GM21717 (cell line): ENCODE measurements at regions not wholly inside any gene's neighbourhood (a gene's known extent, or its start where the extent isn't known, plus 50 kb on each side); places are given as distances from the start of the nearest gene placed in this dataset.
"Not testable (repeated sequence)": the region's sequence is repeated elsewhere in the genome, so short reads cannot be mapped to it uniquely, and the experiment has no call there.

Experiments
- ATAC-seq: cut with Tn5 transposase; IDR thresholded peaks from one replicate; pipeline ENCODE4 v1.9.1; 2021; ENCODE audit warnings: mild to moderate bottlenecking, moderate library complexity; ENCODE audit not compliant: unreplicated experiment

DNA sequence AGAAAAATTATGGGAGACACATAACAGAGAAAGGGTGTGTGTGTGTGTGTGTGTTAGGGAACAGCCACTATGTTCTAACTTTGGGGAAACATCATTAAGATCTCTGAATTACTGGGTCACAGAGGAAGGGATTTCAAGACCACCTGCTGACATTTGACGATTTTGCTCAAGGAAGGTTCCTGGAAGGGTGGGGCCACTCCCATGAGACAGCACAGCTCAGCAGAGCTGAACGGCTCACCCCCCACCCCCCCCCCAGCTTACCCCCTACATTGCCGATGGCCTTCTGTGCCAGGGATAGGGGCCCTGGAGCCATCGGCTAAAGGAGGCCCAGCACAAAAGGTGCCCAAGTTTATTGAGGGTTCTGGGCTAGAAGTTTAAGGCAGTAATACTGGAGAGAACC, 122.4 kb downstream of the NPIPB11 start:
- not testable (repeated sequence) for ATAC-seq

DNA sequence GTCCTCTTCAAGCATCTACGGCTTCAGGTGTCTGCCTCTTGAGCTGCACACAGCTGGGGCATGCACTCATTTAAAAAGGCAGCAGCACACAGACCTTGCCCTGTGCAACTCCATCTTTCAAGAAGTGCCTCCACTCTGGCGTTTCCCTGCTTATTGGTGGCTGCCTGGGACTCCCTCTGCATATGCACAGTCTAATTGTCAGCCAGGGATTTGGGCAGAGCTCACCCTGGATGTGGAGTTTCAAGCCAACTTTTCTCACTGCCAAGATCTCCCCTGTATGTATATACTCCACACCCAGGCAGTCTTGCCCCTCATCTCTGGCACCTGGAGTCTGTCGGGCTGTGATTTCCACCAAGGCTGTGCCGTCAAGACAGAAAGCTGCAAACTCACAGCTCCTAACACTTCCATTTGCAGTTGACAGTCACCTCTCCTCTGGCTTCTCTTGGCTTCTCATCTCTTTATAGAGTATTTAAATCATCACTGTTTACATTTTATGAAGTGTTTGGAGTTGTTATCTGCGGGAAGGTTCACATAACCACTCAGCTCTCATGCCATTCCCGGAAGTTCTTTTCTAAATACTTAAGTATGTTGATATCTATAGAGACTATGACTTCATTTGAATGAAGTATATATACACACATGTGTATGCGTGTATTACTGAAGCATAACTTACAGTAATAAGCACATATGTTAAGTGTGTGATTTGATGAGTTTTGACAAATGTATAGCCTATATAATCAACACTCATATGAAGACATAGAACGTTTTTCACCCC, 128.2 kb downstream of the NPIPB11 start:
- not testable (repeated sequence) for ATAC-seq

- not testable (repeated sequence) for ATAC-seq
These were observed 130.1 kb downstream of the NPIPB11 start for GRCh38 chr16:29276446-29276845.

GRCh38 chr16:29274055-29275035, 132.2 kb downstream of the NPIPB11 start:
- not testable (repeated sequence) for ATAC-seq

GRCh38 chr16:29273298-29274054, 133.0 kb downstream of the NPIPB11 start:
- ATAC-seq: not testable (repeated sequence)

DNA sequence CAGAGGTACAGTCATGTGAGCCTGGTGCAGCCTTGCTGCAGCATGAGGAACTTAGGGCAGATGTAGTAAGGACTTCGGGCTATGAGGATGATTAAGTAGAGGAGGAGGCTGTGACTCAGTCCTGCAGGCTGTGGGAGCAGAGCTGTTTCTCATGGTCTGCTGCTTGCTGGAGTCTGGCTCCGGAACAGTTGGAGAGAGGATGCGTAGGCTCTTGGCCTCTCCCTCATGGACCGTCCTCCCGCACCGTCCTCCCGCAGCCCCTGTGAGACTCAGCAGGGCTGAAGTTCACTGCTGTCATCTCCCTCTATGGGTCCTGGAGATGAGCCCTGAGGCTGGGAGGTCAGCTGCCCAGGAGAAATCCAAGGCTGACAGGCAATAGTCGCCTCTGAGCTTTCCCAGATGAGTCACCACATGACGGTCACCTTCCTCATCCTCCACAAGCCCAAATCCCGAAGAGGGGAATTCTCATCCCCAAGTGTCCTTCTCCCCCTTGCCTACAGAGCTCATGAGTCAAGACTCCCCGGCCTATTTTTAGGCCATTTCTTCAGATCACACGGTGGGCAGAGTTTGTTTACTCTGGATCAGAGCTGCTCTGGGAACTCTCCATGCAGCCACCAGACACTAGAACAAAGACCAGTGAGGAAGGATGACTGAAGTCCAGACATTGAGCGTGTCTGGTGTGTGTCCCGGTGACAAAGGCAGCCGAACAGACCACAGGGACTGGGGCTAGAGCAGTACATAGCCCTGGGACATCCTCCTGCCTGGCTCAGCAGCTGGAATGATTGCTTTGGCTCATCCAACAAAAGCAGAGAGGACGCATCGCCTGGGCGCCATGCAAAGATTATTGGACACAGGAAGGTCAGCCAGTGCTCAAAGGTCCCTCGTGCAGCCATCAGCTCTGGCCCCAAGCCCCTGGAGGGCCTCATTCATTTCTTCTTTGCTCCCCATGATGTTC, 134.5 kb downstream of the NPIPB11 start:
- not testable (repeated sequence) for ATAC-seq

GRCh38 chr16:29270923-29271322, 135.6 kb downstream of the NPIPB11 start:
- not testable (repeated sequence) for ATAC-seq

DNA sequence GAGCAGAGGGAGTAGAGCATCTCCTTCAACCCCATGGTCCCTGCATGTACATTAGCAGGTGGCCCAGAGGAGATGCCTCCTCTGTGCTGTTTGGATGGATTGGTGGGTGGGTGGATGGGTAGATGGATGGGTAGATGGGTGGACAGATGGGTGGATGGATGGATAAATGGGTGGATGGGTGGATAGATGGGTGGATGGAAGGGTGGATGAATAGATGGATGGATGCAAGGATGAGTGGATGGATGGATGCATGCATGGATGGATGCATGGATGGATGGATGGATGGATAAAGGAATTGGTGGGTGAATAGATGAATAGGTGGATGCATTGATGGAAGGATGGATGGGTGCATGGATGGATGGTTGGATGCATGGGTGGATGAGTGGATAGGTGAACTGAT, 136.5 kb downstream of the NPIPB11 start:
- not testable (repeated sequence) for ATAC-seq

- ATAC-seq: not testable (repeated sequence)
These were observed 137.2 kb downstream of the NPIPB11 start for GRCh38 chr16:29269192-29269811.

DNA sequence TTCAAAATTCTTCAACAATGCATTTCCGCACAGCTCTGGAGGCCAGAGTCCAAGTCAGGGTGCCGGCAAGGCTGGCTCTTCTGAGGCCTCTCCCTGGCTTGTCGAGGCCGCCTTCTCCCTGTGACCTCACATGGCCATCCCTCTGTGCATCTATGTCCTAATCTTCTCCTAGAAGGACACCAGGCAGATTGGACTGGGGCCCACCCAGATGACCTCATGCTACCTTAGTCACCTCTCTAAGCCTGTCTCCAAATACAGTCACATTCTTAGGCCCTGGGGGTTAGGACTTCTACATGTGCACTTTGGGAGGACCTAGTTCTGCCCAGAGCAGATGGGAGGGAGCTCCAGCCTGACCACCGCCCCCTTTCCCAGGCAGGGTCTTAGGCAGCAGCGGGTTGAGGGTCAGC, 137.7 kb downstream of the NPIPB11 start:
- not testable (repeated sequence) for ATAC-seq

DNA sequence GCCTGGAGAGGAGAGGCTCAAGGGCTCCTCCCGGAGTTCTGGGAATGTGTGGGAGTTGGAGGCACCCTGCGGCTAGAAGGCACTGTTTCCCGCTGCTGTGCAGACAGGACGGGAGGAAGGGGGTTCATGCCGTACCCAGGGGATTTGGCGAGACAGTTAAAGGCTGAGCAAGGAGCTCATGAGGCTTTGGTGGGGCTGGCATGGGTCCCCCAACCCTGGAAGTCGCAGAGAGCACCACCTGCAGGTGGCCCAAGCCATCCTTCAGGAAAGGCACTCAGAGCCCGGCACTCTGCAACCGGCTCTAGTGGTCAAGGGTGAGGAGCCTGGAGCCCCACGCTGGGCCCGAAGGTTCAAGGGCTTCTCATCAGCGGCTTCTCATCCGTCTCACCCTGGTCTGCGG, 138.2 kb downstream of the NPIPB11 start:
- ATAC-seq: not testable (repeated sequence)

GRCh38 chr16:29267891-29268290, 138.6 kb downstream of the NPIPB11 start:
- ATAC-seq: not testable (repeated sequence)

DNA sequence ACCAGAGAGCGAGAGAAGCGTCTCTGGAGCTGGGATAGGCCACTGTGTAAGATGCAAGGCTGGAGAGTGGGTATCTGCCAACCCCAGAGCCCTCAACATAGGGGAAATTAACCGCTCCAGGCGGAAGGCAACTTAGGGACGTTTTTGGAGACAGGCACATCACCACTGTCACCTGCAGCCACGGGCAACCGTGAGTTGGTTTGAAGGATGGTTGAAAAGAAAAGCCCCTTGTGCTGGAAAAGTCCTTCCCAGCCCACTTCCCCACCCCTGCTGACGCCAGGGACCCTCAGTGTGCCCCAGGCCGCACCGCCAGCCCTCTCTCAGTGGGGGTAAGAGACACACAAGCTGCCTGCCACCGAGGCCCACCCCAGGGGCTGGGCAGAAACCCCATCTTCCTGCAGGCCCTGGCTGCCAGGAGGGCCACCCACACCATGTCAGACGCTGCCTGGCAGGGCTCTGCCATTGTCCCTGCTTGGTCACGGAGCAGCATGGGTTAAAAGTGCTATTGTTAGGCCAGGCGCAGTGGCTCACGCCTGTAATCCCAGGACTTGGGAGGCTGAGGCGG, 139.4 kb downstream of the NPIPB11 start:
- ATAC-seq: not testable (repeated sequence)

DNA sequence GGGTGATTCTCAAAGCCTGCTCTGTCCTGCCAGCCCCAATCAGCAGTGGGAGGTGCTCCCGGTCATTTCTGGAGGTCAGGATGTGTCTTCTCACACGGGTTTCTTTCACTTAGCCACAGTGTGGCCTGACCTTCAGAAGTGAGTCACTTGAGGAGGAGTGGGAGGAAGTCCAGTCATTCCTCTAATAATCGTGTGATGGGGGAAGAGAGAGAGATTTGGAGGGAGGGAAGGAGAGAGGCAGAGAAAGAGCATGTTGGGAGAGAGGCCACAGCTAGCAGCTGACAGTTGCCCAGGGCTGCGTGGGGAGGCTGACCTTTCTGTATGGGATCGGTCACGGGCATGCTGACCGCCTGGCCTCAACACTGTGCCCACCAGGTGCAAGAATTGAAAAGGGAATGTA, 139.9 kb downstream of the NPIPB11 start:
- not testable (repeated sequence) for ATAC-seq

DNA sequence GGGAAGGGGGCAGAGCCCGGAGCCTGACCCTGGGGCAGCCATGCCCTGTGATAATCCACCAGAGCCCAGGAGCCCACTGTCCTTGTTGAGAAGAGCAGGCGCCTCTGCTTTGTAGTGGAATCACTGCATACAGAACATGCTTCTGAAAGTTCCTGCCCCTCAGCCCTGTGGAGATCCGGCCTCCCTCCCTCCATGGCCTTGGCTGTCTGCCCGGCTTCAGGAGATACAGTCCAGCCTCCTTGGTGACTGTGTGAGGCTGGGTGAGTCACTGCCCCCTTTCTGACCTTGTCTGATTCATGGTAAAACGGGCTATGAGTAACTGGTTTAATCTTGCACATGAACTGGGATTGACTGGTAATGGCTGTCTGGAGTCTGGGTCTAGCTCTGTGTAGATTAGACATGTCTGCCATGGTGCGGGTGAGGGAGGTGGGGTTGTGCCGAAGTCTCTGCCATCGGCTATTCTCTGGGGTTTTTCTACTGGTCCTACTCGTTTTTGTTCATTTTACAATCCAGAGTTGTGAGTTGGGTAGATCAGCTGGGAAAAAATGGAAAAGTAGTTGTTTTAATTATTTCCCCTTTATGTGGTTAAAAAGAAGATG, 141.2 kb downstream of the NPIPB11 start:
- not testable (repeated sequence) for ATAC-seq

DNA sequence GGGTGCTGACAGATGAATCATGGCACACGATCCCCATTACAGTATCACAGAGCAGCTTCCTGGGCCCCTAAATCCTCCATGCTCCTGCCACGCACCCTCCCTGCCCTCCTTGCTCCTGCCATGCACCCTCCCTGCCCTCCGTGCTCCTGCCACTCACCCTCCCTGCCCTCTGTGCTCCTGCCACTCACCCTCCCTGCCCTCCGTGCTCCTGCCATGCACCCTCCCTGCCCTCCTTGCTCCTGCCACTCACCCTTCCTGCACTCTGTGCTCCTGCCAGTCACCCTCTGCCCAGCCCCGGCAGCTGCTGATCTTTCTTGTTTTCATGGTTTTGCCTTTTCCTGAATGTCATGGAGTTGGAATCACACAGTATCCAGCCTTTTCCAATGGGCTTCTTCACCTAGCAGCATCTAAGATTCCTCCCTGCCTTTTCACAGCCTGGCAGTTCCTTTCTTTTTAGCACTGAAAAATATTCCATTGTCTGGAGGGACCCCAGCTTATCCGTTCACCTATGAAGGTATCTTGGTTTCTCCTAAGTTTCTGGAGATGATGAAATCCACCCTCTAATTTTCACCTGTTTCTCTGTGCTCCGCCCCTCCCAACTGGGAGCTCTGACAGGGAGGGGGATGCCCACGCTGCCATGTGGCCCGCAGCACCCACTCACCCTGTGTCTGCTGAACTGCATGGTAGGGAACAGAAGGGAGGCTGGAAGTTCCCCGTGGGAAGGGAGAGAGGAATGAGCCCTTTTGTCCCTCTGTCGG, 142.3 kb downstream of the NPIPB11 start:
- not testable (repeated sequence) for ATAC-seq

DNA sequence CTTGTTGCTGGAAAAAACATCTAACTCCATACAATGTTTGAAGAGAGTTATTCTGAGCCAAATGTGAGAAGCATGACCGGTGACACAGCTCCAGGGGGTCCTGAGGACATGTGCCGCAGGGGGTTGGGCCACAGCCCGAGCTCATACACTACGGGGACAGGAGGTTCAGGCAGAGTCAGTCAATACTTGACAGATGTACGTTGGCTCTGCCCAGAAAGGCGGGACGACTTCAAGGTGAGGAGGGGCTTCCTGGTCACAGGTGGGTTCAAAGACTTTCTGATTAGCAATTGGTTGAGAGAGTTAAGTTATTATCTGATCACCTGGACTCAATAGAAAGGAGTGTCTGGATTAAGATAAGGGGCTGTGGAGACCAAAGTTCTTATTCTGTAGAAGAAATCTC, 143.8 kb downstream of the NPIPB11 start:
- not testable (repeated sequence) for ATAC-seq
